Large intestine (tissue), 3 donors: ENCODE measurements at regions not wholly inside any gene's neighbourhood (a gene's known extent, or its start where the extent isn't known, plus 50 kb on each side); places are given as distances from the start of the nearest gene placed in this dataset.

Experiments
- DNase-seq, 2 donors: peaks; one replicate each; pipeline versions ENCODE4 v3.0.0 to v3.0.0-alpha.2; 2013
- H3K27ac ChIP-seq: one replicate; pipeline ENCODE4 v1.5.1; 2013; ENCODE audit warnings: low read length
- H3K27me3 ChIP-seq: 2 replicates; pipeline ENCODE4 v1.6.1; 2013; ENCODE audit warnings: low read length; ENCODE audit not compliant: control insufficient read depth, insufficient read depth
- H3K36me3 ChIP-seq: 2 replicates; pipeline ENCODE4 v1.6.1; 2013; ENCODE audit warnings: low read length; ENCODE audit not compliant: control insufficient read depth, insufficient read depth
- H3K4me1 ChIP-seq: one replicate; pipeline ENCODE4 v1.6.1; 2013; ENCODE audit warnings: low read length; ENCODE audit not compliant: control insufficient read depth, insufficient read depth
- H3K4me3 ChIP-seq: one replicate; pipeline ENCODE4 v1.5.1; 2013; ENCODE audit warnings: low read length
- H3K9me3 ChIP-seq: one replicate; pipeline ENCODE4 v1.6.1; 2013; ENCODE audit warnings: mild to moderate bottlenecking, low read depth, low read length, moderate library complexity; ENCODE audit not compliant: control insufficient read depth
- WGBS: methylation state at CpG from one replicate; pipeline ENCODE4 v1.1.5; 2013; ENCODE audit warnings: low lambda C conversion rate; ENCODE audit not compliant: insufficient coverage; 5-methylcytosine and 5-hydroxymethylcytosine counted together

DNA sequence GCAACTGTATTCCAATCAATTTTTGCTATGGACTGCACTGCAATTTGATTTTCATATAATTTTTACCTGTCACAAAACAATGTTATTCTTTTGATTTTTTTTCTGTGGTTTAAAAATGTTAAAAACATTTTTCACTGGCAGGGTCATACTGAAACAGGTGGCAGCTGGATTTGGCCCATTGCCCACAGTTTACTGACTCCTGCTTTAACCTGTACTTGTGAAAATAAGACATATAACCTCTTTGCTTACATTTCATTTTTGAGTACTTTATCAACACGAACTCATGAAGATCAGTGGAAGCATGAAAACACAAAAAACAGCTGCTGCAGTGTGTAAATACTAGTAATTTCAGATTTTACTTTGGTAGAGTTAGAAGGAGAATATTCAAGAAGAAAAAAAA, 313.1 kb downstream of the WDR72 start:
- Histone ChIP-seq H3K27me3 (no peaks in the 10 kb centered on the region), H3K36me3 (no peaks in the 10 kb centered on the region), H3K9me3 (no peaks in the 10 kb centered on the region), H3K4me1 (no peaks in the 10 kb centered on the region), H3K4me3 (no peak overlapping the region), H3K27ac (no peak overlapping the region)
- no peak for DNase-seq
- no CpG with 5 or more reads among the region's 1 CpG for WGBS

DNA sequence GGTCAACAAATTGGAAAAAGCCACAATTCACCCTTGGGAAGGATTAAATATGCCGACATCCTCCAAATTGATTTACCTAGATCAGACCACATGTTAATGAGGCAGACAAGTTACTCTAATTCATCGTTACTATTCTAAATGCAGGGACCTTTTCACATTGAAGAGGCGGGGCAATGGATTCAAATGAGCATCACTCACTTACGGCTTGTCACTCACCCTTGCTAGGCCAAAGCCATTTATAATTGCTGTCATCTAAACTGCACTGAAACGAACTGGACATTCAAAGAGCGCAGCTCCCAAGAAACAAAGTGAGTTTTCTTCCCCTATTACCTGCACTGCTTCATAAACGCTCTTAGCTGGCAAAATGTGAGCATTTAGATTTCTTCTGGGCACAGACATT, 313.9 kb downstream of the WDR72 start:
- no peaks in the 10 kb centered on the region for H3K27me3 ChIP-seq
- WGBS = 100% methylated on average over 2 of the region's 7 CpGs
- H3K36me3 ChIP-seq = no peaks in the 10 kb centered on the region

DNA sequence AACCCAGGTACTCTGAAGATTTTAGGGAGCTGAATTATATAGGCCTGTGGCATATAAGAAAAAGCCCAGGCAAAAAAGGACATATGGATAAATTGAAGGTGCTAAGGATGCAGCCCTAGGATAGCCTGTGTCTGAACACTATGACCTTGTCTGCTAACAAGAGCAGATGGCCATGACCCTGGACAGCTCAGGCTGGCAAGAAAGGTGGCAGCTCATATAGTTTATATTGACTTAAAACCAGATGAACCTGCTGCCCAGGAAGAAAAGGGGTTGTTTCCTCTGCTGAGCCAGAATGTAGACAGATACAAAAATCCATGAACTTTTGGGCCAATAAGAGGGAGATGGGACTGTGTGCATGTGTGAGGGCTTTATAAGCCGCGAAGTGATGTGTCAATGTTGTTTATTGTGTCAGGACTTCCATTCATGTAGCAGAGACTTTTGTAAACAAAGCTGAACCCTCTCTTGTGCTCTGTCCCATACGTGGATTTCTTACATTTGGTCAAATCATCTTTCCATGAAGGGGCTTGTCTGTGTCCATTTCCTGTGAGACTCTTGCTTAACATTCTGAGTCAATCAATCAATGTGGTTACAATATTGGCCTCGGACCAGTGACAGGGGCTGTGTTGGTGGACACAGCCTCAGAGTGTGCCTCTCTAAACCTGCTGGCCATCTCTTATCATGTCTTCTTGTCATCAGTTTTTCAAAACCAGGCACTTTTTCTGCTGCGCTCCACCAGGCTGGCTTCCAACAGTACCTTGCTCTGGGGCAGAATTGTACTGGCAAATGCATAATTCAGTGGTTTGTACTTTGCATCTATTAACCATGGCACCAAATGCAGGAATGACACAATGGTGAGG, 321.2 kb downstream of the WDR72 start:
- DNase-seq = no peak
- no peak overlapping the region for H3K27ac ChIP-seq
- no peaks in the 10 kb centered on the region for H3K27me3 ChIP-seq
- H3K4me1 ChIP-seq = no peaks in the 10 kb centered on the region
- H3K36me3 ChIP-seq = no peaks in the 10 kb centered on the region
- 60% methylated on average over 1 of the region's 5 CpGs for WGBS
- H3K9me3 ChIP-seq = no peaks in the 10 kb centered on the region
- H3K4me3 ChIP-seq = no peak overlapping the region

More for the DNA sequence above, 313.9 kb downstream of the WDR72 start:
- no peak overlapping the region for H3K4me3 ChIP-seq
- DNase-seq = no peak
- no peaks in the 10 kb centered on the region for H3K4me1 ChIP-seq
- H3K27ac ChIP-seq = no peak overlapping the region
- H3K9me3 ChIP-seq = no peaks in the 10 kb centered on the region

DNA sequence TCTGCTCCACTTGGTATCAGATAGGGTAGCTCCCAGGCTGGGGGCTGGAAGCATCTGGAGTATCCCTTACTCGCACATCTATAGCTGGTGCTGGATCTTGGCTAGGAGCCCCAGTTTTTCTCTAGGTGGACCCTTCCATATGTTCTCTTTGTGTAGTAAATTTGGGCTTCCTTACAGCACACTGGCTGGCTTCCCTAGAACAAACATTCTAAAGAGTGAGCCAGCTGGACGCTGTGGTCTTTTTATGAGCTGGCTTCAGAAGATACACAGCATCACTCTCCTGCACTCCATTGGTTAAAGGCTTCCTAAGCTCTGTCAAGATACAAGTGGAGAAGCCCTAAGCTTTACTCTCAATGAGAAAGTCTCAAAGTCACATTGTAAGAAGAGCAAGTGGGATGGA, 322.1 kb downstream of the WDR72 start:
- no peak overlapping the region for H3K27ac ChIP-seq
- H3K9me3 ChIP-seq = no peaks in the 10 kb centered on the region
- WGBS = no CpG with 5 or more reads among the region's 2 CpGs
- no peaks in the 10 kb centered on the region for H3K27me3 ChIP-seq
- DNase-seq = no peak
- no peak overlapping the region for H3K4me3 ChIP-seq
- no peaks in the 10 kb centered on the region for H3K4me1 ChIP-seq
- no peaks in the 10 kb centered on the region for H3K36me3 ChIP-seq

DNA sequence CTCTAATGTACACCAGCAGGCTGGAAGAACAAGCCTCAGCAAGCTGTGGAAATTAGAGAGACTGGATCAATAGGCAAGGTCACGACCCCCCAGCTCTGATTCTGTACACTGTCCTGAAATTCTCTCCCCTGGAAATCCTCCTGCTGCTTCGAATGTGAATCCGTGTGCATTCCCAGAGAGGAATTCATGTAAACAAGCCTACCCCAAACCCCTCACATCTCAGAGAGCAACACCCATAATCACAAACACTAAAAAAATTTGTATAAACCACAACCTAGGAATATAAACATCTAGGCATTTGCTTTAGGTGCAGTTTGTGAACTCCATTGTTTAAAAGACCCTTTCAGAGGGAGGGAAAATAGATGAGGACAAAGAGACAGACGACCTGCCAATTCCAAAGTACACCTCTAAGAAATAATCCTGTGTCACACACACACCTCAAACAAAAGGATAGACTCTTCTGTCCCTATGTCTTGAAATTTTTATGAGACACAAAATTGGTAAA, 325.2 kb downstream of the WDR72 start:
- no peaks in the 10 kb centered on the region for H3K27me3 ChIP-seq
- no peak overlapping the region for H3K27ac ChIP-seq
- H3K9me3 ChIP-seq = no peaks in the 10 kb centered on the region
- no CpG with 5 or more reads among the region's 4 CpGs for WGBS
- no peak overlapping the region for H3K4me3 ChIP-seq
- H3K36me3 ChIP-seq = no peaks in the 10 kb centered on the region
- H3K4me1 ChIP-seq = no peaks in the 10 kb centered on the region
- DNase-seq = no peak

DNA sequence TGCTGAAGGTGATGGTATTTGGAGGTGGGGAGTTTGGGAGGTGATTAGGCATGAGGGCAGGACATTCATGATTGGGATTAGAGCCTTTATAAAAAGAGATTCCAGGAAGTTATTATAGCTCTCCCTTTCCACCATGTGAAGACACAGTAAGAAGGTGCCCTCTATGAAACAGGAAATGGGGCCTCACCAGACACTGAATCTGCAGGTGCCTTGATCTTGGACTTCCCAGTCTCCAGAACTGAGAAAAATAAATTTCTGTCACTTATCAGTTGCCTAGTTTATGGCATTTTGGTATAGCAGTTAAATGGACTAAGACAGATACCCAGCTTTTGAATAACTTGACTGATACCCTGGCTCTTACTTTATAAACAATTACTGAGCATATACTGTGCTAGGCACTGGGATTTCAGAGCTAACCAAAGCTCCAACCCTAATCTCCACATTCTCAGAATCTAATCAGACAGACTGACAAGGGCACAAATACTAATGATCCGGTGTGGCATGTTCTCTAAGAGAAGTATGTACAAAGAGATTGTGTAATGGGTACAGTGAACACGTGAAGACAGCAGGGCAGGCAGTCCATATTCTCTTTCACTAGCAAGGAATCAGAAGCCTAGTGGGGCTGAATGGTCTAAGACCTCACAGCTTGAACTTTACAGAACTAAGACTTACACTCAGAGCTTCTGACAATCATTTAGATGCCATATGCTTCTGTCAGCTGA, 343.1 kb downstream of the WDR72 start:
- Histone ChIP-seq H3K9me3 (no peaks in the 10 kb centered on the region), H3K27ac (no peak overlapping the region), H3K36me3 (no peaks in the 10 kb centered on the region), H3K4me1 (no peaks in the 10 kb centered on the region), H3K27me3 (no peaks in the 10 kb centered on the region), H3K4me3 (no peak overlapping the region)
- DNase-seq = no peak
- no CpG with 5 or more reads among the region's 2 CpGs for WGBS

DNA sequence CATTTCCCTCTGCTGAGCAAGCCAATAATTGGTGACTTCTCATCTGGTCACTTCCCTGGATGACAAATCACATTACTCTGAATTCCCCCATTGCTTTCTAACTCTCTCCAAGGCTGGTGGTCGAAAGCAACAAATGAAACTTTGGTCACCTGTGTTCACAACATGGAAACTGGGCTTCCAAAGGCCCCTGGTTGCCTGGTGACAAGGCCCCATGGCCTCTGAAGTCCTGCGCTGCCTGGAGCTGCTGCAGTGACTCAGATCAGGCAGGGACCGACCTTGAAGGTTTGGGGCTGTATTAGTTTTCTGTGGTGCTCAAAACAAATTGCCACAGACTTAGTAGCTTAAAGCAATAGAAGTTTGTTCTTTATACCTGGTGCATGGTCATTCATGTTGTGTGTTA, 345.3 kb downstream of the WDR72 start:
- Histone ChIP-seq H3K36me3 (no peaks in the 10 kb centered on the region), H3K27ac (no peak overlapping the region), H3K4me3 (no peak overlapping the region), H3K4me1 (no peaks in the 10 kb centered on the region), H3K27me3 (no peaks in the 10 kb centered on the region), H3K9me3 (no peaks in the 10 kb centered on the region)
- no CpG with 5 or more reads among the region's 3 CpGs for WGBS
- no peak for DNase-seq

DNA sequence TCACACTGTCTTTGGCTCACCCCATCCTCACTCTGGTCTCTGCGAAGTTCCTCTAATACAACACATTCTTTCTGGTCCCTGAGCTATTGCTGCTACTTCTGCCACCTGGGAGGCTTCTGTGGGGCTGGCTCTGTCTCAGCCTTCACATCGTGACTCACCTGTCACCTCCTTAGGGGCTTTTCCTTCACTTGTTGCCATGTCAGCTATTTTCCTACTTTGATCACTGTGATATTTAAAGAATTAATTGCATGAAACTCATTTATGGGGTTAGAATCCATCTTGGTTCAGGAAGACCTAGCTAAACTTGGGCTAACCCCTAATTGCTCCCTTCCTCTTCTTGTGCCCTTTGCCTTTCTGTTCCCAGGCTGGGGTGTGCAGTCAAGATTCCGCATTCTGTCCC, 346.9 kb downstream of the WDR72 start:
- Histone ChIP-seq H3K27me3 (no peaks in the 10 kb centered on the region), H3K36me3 (no peaks in the 10 kb centered on the region), H3K4me3 (no peak overlapping the region), H3K27ac (no peak overlapping the region), H3K4me1 (no peaks in the 10 kb centered on the region), H3K9me3 (no peaks in the 10 kb centered on the region)
- 100% methylated on average over 2 of the region's 3 CpGs for WGBS
- DNase-seq = no peak

DNA sequence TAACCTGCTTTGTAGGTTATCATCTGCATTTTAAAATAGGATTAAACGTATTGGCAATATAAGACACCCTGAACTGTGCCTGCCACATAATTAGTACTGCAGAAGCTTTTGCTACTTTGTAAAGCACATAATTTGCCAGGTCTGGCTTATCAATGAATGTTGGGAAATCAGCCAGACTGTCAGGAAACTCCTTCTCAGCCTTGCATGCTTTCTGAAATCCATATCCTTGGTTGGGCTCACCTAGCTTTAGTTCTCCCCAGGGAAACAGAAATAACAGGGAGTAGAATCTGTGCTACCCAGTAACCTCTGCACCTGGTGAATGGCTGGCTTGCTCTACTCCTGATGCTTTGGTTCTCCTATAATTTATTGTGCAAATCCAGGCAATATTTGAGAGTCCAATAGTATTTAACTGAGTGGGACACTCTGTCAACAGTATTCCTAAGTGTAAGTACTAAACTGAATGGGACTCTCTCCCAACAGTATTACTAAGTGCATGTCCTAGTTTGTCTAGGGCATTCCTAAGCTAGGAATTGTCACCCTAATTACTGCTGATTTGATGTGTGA, 354.5 kb downstream of the WDR72 start:
- no peak overlapping the region for H3K4me3 ChIP-seq
- no CpG with 5 or more reads among the region's 1 CpG for WGBS
- H3K27me3 ChIP-seq = no peaks in the 10 kb centered on the region
- no peaks in the 10 kb centered on the region for H3K9me3 ChIP-seq
- H3K27ac ChIP-seq = no peak overlapping the region
- no peaks in the 10 kb centered on the region for H3K4me1 ChIP-seq
- DNase-seq = no peak
- no peaks in the 10 kb centered on the region for H3K36me3 ChIP-seq

DNA sequence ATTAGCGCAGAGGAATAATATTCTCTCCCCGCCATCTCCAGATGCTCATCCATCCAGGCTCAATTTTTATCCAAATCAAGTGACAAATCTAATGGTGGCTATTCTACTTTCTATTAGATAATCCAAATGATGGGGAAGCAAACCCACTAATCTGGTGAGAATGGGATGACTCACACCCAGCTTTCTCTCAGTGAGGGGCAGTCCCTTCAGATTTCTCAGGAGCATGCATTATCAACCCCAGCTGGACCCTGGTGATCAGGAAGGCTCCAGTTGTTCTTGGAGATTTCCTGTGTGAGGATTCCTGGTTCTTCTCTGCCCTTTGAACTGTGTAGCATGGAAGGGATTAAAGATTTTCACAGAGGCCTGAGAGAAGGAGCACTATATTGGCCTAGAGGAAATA, 358.0 kb downstream of the WDR72 start:
- Histone ChIP-seq H3K27ac (no peak overlapping the region), H3K9me3 (no peaks in the 10 kb centered on the region), H3K4me3 (no peak overlapping the region), H3K27me3 (no peaks in the 10 kb centered on the region), H3K4me1 (no peaks in the 10 kb centered on the region), H3K36me3 (no peaks in the 10 kb centered on the region)
- no peak for DNase-seq
- 100% methylated on average over 2 of the region's 2 CpGs for WGBS
